Kidney (tissue), 13 donors: ENCODE measurements at regions not wholly inside any gene's neighbourhood (a gene's known extent, or its start where the extent isn't known, plus 50 kb on each side); places are given as distances from the start of the nearest gene placed in this dataset.

Experiments used
- DNase-seq, 5 donors: peaks; one replicate each; pipeline ENCODE4 v3.0.0-alpha.2; 2013 to 2020
- FAIRE-seq: peaks from 2 replicates; lab custom pipeline; 2012; peaks lifted over from hg19 to GRCh38; lab: Jason Lieb, UNC
- H3K27ac ChIP-seq, 2 donors: one replicate each; pipeline ENCODE4 v1.7.0; 2013; ENCODE audit warnings: low read depth in 2 of 2, low read length in 2 of 2, inconsistent platforms in 1 of 2
- H3K27me3 ChIP-seq: one replicate; pipeline ENCODE4 v1.7.1; 2013; ENCODE audit warnings: low read length, inconsistent platforms; ENCODE audit not compliant: control insufficient read depth, insufficient read depth
- H3K36me3 ChIP-seq, 3 donors: one replicate each; pipeline versions ENCODE4 v1.7.0 to v1.7.1; 2013; ENCODE audit warnings: low read length in 3 of 3, control low read depth in 1 of 3, inconsistent platforms in 1 of 3; ENCODE audit not compliant: insufficient read depth in 3 of 3, control insufficient read depth in 2 of 3
- H3K4me1 ChIP-seq, 3 donors: one replicate each; pipeline versions ENCODE4 v1.7.0 to v1.7.1; 2013; ENCODE audit warnings: low read length in 3 of 3, inconsistent platforms in 1 of 3, low read depth in 1 of 3; ENCODE audit not compliant: control insufficient read depth in 2 of 3, insufficient read depth in 2 of 3
- H3K4me3 ChIP-seq, 3 donors: one replicate each; pipeline versions ENCODE4 v1.7.0 to v1.8.1; 2013; ENCODE audit warnings: low read length in 3 of 3, control low read depth in 1 of 3, inconsistent platforms in 1 of 3
- H3K9ac ChIP-seq, 3 donors: one replicate each; pipeline versions ENCODE4 v1.7.0 to v1.7.1; 2013; ENCODE audit warnings: low read length in 3 of 3, control low read depth in 1 of 3, inconsistent platforms in 1 of 3
- H3K9me3 ChIP-seq, 3 donors: one replicate each; pipeline versions ENCODE4 v1.7.0 to v1.7.1; 2013; ENCODE audit warnings: low read length in 3 of 3, control low read depth in 1 of 3, inconsistent platforms in 1 of 3; ENCODE audit not compliant: control insufficient read depth in 2 of 3, insufficient read depth in 1 of 3
- CTCF ChIP-seq: IDR thresholded peaks from 3 replicates; pipeline ENCODE4 v1.5.1; 2012; ENCODE audit warnings: mild to moderate bottlenecking, moderate library complexity, borderline replicate concordance; ENCODE audit not compliant: insufficient read depth; ENCODE audit errors: extremely low read depth
- intact Hi-C: fragments of 100-400 bp; cut with DNase I; formaldehyde crosslinking; loops from one replicate; pipeline ENCODE4 v1.11.1; 2022
- donor health status: control.
- donor health status: control.
- donor health status: control.
- donor health status: control.
- donor health status: control.
- donor health status: DM: yes; HTN: yes; CAD: no.
- donor health status: Normal renal cell carcinoma (clear cell type).

DNA sequence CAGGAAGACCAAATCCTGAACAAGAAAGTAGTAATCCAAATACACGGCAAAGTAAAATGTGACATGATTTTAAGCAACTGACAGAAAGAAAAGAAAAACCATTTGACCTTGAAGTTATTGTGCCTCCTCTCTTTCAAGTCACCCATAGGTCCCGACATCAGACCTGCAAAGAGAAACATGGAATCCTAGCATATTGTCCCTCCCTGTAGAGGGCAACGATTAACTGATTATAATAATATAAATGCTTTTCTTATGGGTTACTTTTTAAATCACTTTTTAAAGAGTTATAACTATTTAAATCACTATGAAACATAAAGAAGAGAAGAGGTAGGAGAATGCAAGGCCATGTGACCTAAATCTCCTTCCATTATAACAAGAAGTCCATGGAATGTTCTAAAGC is 143.2 kb upstream of the LIPC start:
- intact Hi-C loops = no loop called here
- DNase-seq = no peak
- peaks cover 0 to 3% (median 0%) of the 10 kb centered on the region in 3 donors for H3K4me1 ChIP-seq
- H3K27ac ChIP-seq = no peak overlapping the region
- no peak for TF ChIP-seq CTCF
- no peaks in the 10 kb centered on the region for H3K27me3 ChIP-seq
- H3K4me3 ChIP-seq = no peak overlapping the region
- H3K36me3 ChIP-seq = no peaks in the 10 kb centered on the region
- H3K9ac ChIP-seq = no peak overlapping the region
- H3K9me3 ChIP-seq = peaks cover 0 to 12% (median 4%) of the 10 kb centered on the region in 3 donors
- no peak for FAIRE-seq

DNA sequence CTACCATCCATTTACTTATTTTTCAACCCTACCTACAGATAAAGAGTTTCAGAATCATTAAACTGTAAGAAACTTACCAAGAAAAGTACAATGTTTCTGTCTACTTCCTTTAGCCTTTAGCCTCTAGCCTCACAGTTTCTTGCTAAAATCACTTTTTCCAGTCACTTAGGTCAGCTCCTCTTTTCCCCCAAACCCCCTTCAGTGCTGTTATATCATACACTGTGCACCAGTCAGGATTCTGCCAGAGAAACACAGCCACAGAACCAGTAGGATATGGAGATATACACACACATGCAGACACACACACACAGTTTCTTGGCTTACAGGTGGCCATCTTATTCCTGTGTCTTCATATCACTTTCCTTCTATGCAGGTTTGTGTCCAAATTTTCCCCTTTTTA is 139.9 kb upstream of the LIPC start:
- Histone ChIP-seq H3K9ac (no peak overlapping the region), H3K36me3 (no peaks in the 10 kb centered on the region), H3K27me3 (no peaks in the 10 kb centered on the region), H3K4me3 (no peak overlapping the region), H3K4me1 (peaks cover 0 to 5% (median 0%) of the 10 kb centered on the region in 3 donors), H3K27ac (no peak overlapping the region), H3K9me3 (peaks cover 0 to 12% (median 4%) of the 10 kb centered on the region in 3 donors)
- FAIRE-seq (no peak), DNase-seq (no peak)
- intact Hi-C loops = no loop called here
- no peak for TF ChIP-seq CTCF

- DNase-seq = no peak
- H3K36me3 ChIP-seq = no peaks in the 10 kb centered on the region
- H3K27ac ChIP-seq = no peak overlapping the region
- peaks cover 0 to 12% (median 4%) of the 10 kb centered on the region in 3 donors for H3K9me3 ChIP-seq
- no peak overlapping the region for H3K4me3 ChIP-seq
- H3K27me3 ChIP-seq = no peaks in the 10 kb centered on the region
- intact Hi-C loops = no loop called here
- no peak overlapping the region for H3K9ac ChIP-seq
- no peak for FAIRE-seq
- peaks cover 0 to 5% (median 0%) of the 10 kb centered on the region in 3 donors for H3K4me1 ChIP-seq
- no peak for TF ChIP-seq CTCF
Measured at GRCh38 chr15:58292751-58293175, 139.0 kb upstream of the LIPC start.
